22Rv1 (cell line): ENCODE measurements at regions not wholly inside any gene's neighbourhood (a gene's known extent, or its start where the extent isn't known, plus 50 kb on each side); places are given as distances from the start of the nearest gene placed in this dataset.

Experiments used
- ZFX ChIP-seq: fragments of 450-650 bp; IDR thresholded peaks from 2 replicates; pipeline ENCODE4 v1.6.1; 2017; ENCODE audit warnings: antibody characterized with exemption, borderline replicate concordance
- TF ChIP-seq, protein P1 (sequence below): fragments of 450-650 bp; IDR thresholded peaks from 2 replicates; pipeline ENCODE4 v1.5.1; 2017; ENCODE audit warnings: mild to moderate bottlenecking

- TF ChIP-seq, protein P1, sequence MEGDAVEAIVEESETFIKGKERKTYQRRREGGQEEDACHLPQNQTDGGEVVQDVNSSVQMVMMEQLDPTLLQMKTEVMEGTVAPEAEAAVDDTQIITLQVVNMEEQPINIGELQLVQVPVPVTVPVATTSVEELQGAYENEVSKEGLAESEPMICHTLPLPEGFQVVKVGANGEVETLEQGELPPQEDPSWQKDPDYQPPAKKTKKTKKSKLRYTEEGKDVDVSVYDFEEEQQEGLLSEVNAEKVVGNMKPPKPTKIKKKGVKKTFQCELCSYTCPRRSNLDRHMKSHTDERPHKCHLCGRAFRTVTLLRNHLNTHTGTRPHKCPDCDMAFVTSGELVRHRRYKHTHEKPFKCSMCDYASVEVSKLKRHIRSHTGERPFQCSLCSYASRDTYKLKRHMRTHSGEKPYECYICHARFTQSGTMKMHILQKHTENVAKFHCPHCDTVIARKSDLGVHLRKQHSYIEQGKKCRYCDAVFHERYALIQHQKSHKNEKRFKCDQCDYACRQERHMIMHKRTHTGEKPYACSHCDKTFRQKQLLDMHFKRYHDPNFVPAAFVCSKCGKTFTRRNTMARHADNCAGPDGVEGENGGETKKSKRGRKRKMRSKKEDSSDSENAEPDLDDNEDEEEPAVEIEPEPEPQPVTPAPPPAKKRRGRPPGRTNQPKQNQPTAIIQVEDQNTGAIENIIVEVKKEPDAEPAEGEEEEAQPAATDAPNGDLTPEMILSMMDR: no peak
- TF ChIP-seq ZFX: no peak
Measured at GRCh38 chr7:50834031-50834535, 51.4 kb upstream of the GRB10 start.
